Stimulated activated CD8-positive, alpha-beta memory T cell treated with anti-CD3 and anti-CD28 coated beads, Interleukin-12 subunit alpha, Interleukin-12 subunit beta, amount 100 ng/mL, for 1 hour (primary cell): ENCODE measurements at regions not wholly inside any gene's neighbourhood (a gene's known extent, or its start where the extent isn't known, plus 50 kb on each side); places are given as distances from the start of the nearest gene placed in this dataset.

Experiments used
- DNase-seq: peaks from one replicate; pipeline ENCODE4 v3.0.0-alpha.2; 2020; ENCODE audit warnings: low read depth

GRCh38 chr5:164600274-164600673, 1094.9 kb downstream of the MAT2B start:
- DNase-seq = no peak

GRCh38 chr5:164600929-164601535, 1095.6 kb downstream of the MAT2B start:
- DNase-seq = no peak

- no peak for DNase-seq
These were observed 1103.1 kb downstream of the MAT2B start for GRCh38 chr5:164608507-164608906.

- no peak for DNase-seq
These were observed 1105.0 kb downstream of the MAT2B start for GRCh38 chr5:164610374-164610773.

- DNase-seq = no peak
These were observed 1109.3 kb downstream of the MAT2B start for GRCh38 chr5:164614707-164615106.

GRCh38 chr5:164617290-164617689, 1111.9 kb downstream of the MAT2B start:
- DNase-seq = no peak

- no peak for DNase-seq
These were observed 1121.6 kb downstream of the MAT2B start for GRCh38 chr5:164627021-164627420.

GRCh38 chr5:164636456-164636855, 1131.0 kb downstream of the MAT2B start:
- DNase-seq = no peak

GRCh38 chr5:164637931-164638521, 1132.6 kb downstream of the MAT2B start:
- no peak for DNase-seq

GRCh38 chr5:164649266-164649665, 1143.8 kb downstream of the MAT2B start:
- DNase-seq = no peak

- no peak for DNase-seq
These were observed 1145.0 kb downstream of the MAT2B start for GRCh38 chr5:164650427-164650826.

GRCh38 chr5:164651546-164652275, 1146.3 kb downstream of the MAT2B start:
- no peak for DNase-seq

GRCh38 chr5:164652276-164652660, 1146.8 kb downstream of the MAT2B start:
- DNase-seq = no peak

- DNase-seq = no peak
These were observed 1158.0 kb downstream of the MAT2B start for GRCh38 chr5:164663198-164663989.

GRCh38 chr5:164671640-164672039, 1166.2 kb downstream of the MAT2B start:
- no peak for DNase-seq

GRCh38 chr5:164672205-164672604, 1166.8 kb downstream of the MAT2B start:
- no peak for DNase-seq

GRCh38 chr5:164672931-164673694, 1167.7 kb downstream of the MAT2B start:
- DNase-seq = no peak

GRCh38 chr5:164679461-164679860, 1174.0 kb downstream of the MAT2B start:
- DNase-seq = no peak

GRCh38 chr5:164680216-164680615, 1174.8 kb downstream of the MAT2B start:
- DNase-seq = no peak

GRCh38 chr5:164680812-164681520, 1175.5 kb downstream of the MAT2B start:
- no peak for DNase-seq

GRCh38 chr5:164687391-164687790, 1182.0 kb downstream of the MAT2B start:
- no peak for DNase-seq
